M059J (cell line): ENCODE measurements at regions not wholly inside any gene's neighbourhood (a gene's known extent, or its start where the extent isn't known, plus 50 kb on each side); places are given as distances from the start of the nearest gene placed in this dataset.

Experiments
- DNase-seq: peaks from one replicate; pipeline ENCODE4 v3.0.0-alpha.2; 2012; ENCODE audit warnings: low read depth

GRCh38 chr10:78755877-78756455 lies 312.8 kb upstream of the ZMIZ1 start:
- no peak for DNase-seq

GRCh38 chr10:78756604-78757343 lies 312.0 kb upstream of the ZMIZ1 start:
- DNase-seq, result peak; percentile 94

GRCh38 chr10:78757344-78757925 lies 311.3 kb upstream of the ZMIZ1 start:
- peak; percentile 34 for DNase-seq

- no peak for DNase-seq
Measured at GRCh38 chr10:78758176-78758575, 310.6 kb upstream of the ZMIZ1 start.

GRCh38 chr10:78759456-78760120 lies 309.2 kb upstream of the ZMIZ1 start:
- no peak for DNase-seq

GRCh38 chr10:78760463-78761310 lies 308.1 kb upstream of the ZMIZ1 start:
- no peak for DNase-seq

GRCh38 chr10:78761311-78761781 lies 307.4 kb upstream of the ZMIZ1 start:
- DNase-seq, result no peak

DNA sequence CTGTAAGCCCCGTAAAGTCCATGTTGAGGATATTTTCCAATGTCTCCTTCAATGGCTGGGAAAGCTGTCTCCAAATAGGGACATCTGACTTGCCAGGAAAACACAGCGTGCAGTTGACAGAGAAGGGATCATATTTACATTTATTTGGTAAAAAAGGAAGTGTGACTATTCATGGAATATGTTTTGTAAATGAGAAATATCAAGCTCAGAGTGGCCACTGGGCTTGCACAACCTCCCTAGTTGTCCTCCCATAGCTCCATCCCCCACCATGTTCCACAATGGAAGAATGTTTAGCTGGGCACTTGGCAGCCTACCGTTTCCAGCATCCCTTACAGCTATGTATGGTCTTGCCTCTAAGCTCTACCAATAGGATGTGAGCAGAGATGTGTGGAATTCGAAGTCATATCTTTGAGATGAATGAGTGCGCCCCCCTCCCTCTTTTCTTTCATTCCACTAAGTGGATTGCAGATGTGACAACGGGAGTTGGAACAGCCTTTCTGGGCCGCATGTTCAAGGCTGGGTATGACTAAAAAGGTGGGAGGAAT lies 306.6 kb upstream of the ZMIZ1 start:
- DNase-seq, result no peak

DNA sequence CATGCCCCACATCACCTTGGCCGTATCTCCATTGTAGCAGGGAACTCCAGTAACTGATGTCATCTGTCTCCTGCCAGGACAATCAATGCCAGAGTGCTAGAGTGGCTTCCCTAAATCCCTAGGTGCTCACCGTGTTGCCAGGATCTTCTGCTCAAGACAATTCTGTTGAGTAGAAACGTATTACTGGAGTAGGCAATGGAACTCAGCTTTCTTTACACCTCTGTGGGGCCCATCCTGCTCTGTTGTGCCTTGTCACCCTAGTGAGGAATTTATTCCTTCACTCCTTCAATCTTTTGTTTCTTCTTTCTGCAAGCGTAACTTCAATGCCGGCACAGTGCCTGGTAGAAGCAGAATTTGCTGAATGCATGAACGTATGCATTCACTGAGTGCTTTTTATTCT lies 305.5 kb upstream of the ZMIZ1 start:
- no peak for DNase-seq

DNA sequence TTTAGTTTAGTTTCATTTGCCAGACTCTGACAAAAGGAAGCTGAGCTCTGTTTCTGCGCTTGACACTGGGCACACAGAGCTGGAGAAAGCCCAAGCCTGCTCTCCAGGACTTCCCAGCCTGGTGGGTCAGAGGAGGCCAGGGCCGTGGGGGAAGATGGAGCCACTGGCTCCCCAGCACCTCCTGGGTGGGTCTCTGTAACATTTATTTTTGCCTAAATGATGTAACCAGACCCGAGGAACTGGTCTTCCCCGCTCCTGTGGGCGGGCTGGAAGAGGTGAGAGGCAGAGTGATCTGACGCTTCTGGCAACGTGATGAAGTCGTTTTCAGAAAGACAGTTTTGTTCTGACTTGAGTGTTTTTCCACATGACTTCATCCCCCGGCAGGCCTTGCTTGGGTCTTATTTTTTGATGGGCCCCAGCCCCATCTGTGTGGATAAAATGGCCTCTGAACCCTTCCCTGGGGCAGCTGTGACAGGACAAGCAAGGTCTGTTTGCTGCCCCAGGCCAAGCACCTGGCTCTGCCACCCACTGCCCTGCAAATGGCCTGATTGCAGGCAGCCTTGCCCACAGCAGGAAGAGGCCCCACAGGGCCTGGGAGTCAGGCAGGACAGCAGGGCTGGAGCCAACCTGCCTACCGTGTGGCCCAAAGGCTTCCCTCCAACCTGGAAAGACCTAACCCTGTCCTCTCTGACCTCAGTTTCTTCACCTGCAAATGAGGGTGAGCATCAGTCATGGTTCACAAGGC lies 304.9 kb upstream of the ZMIZ1 start:
- DNase-seq, result no peak

DNA sequence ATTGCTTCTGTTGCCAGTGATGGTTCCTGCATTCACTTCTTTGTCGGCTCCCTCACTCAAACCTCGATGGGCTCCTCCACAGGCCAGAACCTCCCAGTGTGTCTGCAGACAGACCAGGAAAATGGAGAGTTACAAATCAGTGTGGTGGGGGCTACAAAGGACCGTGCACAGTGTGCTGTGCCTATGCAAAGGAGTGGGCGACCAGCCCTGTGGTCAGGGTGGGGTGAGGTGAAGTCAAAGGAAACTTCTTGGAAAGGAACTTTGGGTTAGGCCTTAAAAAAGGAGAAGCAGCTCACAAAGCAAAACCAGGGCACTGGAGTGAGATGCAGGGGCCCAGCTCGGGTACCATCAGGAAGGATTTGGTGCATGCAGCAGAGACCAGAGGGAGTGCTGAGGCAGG lies 304.3 kb upstream of the ZMIZ1 start:
- no peak for DNase-seq

- no peak for DNase-seq
Measured at GRCh38 chr10:78764846-78765430, 303.8 kb upstream of the ZMIZ1 start.

- DNase-seq, result no peak
Measured at GRCh38 chr10:78765726-78766335, 302.9 kb upstream of the ZMIZ1 start.

DNA sequence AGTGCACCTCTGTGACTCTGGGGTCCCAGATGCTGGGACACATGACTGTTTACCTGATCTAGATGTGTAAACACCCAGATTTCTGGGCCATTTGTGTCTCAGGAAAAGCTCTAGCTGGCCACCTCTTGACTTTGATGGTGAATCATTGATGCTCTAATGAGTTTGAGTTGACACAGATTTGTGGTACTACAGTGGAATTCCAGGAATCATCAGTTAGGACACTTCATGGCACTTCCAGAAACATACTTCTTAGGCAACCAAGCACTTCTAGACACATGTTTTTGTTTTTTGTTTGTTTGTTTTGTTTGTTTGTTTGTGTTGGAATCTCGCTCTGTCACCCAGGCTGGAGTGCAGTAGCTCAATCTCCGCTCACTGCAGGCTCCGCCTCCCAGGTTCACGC lies 302.2 kb upstream of the ZMIZ1 start:
- no peak for DNase-seq

- no peak for DNase-seq
Measured at GRCh38 chr10:78768041-78768835, 300.5 kb upstream of the ZMIZ1 start.

- no peak for DNase-seq
Measured at GRCh38 chr10:78768876-78769275, 299.9 kb upstream of the ZMIZ1 start.

DNA sequence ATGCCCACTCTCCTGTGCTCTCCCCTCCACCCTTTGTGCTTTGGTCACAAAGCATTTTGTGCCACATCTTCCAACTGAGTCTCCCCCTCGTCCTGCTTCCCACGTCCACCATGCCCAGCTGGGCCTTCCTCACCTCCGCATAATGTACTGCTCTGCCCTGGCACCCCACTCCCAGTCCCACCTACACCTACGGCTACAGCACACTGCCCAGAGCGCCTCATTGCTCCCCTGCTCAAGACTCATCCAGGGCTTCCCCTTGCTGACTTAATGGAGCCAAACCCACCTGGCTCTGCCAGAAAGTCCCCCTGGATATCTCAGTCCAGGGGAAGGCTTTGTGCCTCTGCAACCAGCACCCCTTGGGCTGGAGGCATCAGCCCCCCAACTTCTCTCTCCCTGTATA lies 299.2 kb upstream of the ZMIZ1 start:
- DNase-seq, result no peak

- no peak for DNase-seq
Measured at GRCh38 chr10:78770167-78771090, 298.3 kb upstream of the ZMIZ1 start.
